A172 (cell line): ENCODE measurements at regions not wholly inside any gene's neighbourhood (a gene's known extent, or its start where the extent isn't known, plus 50 kb on each side); places are given as distances from the start of the nearest gene placed in this dataset.
"Not testable (repeated sequence)": the region's sequence is repeated elsewhere in the genome, so short reads cannot be mapped to it uniquely, and the experiment has no call there.

ENCODE experiments used
- DNase-seq: peaks from one replicate; pipeline ENCODE4 v3.0.0-alpha.2; 2015; ENCODE audit warnings: low spot score

DNA sequence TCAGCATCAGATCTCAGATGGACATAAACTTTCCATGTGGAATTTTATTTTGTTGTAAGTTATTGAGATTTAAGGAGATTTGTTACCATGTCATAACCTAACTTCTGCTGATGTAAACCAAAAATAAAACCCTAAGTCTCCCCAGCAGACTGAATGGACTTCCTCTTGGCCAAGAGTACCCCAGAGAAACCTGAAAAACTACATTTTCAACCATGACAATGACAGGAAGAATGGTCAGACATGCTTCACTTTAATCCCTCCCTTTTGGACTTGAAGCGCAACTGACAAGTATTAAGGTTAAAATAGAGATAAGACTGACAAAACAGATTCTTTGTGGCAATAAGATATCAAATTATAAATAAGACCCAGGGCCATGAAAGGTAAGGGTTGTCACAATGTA lies 579.7 kb upstream of the RAG2 start:
- no peak for DNase-seq

DNA sequence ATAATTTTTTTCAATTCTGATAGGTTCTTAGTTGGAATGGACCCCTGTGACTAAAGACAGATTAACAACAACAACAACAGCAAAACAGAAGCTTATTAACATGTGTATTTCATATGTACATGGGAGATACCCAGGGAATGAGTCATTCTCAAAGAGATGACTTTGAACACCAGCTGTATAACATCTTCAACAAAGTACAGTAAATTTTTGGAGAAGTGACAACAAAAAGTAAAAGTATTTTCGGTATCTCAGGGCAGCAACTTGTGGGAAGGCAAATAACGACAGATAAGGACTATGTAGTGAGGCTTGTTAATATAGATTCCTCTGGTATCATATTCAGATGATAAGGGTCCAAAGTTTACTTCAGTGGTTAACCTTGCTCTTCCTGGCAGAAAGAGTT lies 573.4 kb upstream of the RAG2 start:
- no peak for DNase-seq

DNA sequence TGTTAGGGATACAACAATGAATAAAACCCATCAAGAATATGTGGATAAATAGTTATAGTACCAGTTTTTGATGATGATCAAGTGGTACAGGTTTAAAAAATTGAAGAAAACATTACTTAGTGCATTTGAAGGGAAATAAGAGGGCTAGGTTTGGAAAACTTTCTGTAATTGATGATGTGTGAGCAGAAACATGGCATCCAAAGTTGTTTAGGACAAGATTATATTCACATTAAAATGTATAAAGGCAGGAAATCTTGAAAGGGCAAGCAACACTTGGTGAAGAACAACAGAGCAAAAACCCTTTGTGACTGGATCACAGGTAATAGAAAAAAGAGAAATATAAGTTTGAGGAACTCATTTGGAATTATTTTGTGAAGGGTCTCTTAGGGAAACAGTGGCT lies 572.3 kb upstream of the RAG2 start:
- no peak for DNase-seq

DNA sequence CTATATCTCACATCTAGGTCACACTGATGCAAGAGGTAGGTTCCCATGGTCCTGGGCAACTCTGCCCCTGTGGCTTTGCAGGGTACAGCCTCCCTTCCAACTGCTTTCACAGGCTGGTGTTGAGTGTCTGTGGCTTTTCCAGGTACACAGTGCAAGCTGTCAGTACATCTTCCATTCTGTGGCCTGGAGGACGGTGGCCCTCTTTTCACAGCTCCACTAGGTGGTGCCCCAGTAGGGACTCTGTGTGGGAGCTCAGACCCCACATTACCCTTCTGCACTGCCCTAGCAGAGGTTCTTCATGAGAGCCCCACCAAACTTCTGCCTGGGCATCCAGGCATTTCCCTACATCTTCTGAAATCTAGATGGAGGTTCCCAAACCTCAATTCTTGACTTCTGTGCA lies 547.4 kb upstream of the RAG2 start:
- DNase-seq: not testable (repeated sequence)

DNA sequence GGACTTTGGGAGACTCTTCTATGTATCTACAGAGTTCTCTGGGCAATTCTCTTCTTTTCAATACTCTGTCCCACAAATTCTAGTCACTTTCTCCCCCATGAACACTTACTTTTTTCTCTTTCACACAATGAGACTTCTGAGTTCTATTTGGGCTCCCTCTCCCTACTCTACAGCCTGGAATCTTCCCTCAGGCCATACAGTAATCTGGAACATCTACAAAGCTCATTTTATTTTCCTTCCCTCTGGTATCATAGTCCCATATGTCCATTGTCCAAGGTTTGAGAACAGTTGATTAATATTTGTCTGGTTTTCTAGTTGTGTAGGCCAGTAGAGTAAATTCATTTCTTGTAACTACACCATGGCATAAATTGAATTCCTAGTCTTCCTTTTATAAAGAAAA lies 544.6 kb upstream of the RAG2 start:
- DNase-seq: no peak

DNA sequence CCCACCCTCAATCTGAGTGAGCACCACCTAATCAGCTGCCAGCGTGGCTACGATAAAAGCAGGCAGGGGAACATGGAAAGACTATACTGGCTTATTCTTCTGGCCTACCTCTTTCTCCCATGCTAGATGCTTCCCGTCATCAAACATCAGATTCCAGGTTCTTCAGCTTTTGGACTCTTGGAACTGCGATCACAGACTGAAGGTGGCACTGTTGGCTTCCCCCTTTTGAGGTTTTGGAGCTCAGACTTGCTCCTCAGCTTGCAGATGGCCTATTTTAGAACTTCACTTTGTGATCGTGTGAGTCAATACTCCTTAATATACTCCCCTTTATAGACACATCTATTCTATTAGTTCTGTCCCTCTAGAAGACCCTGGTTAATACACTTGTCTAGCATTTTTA lies 543.7 kb upstream of the RAG2 start:
- no peak for DNase-seq

DNA sequence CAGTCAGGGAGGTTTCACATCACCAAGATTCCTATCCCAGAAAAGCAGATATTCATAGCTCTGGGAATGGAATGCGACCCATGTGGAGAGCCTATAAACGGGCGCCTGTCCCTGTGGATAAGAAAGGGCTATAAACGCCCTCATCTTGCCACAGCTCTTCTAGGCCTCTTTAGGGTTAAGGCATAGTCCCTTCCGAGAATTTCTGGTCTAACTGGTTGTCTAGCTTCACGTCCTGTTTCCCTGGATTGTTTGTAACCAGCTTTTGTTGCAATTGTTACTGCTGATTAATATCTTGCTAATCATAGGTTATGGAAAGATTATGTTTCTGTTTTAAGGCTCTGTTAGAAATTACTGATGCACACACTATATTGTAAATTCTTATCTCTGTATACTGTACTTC lies 537.6 kb upstream of the RAG2 start:
- not testable (repeated sequence) for DNase-seq

DNA sequence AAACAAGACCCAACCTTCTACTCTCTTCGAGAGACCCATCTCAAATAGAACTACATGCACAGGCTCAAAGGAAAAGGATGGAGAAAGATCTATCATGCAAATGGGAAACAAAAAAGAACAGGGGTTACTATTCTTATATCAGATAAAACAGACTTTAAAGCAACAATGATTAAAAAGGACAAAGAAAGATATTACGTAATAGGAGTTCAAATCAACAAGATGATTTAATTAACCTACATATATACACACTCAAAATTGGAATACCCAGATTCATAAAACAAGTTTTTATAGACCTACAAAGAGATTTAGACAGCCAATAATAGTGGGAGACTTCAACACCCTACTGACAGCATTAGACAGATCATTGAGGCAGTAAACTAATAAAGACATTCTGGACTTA lies 536.6 kb upstream of the RAG2 start:
- no peak for DNase-seq

DNA sequence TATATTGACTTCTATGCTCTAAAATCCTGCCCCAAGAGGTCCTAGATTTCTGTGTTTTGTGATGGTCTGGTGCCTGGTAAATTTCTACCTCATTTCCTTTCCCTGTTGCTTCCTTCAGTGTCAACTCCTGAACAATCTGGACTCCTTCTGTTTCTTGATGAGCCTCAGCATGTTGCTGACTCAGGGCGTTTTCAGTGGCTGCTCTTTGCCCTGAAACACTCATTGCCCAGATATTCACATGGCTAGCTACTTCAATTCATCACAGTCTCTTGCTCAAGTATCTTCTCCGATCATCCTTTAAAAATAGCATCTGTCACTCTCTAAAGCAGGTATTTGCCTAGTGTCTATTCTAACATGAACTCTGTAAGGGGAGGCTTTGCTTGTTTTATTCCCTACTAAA lies 526.3 kb upstream of the RAG2 start:
- no peak for DNase-seq

DNA sequence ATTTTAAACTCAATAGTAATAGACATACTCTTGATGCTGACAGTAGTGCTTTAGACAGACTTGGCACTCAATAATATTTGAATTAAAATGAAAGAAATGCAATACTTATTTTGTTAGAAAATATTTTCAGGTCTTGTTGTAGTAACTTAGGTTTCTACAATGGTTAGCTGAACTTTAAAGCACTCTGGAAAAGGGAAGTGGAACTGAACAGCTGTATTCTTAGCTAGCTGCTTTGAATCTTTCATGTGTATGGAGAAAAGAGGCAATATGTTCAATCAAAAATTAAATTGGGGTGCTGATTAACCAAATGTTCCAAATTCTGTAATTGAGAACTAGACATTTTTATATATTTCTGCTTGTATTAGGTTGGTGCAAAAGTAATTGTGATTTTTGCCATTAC lies 517.9 kb upstream of the RAG2 start:
- DNase-seq: no peak

DNA sequence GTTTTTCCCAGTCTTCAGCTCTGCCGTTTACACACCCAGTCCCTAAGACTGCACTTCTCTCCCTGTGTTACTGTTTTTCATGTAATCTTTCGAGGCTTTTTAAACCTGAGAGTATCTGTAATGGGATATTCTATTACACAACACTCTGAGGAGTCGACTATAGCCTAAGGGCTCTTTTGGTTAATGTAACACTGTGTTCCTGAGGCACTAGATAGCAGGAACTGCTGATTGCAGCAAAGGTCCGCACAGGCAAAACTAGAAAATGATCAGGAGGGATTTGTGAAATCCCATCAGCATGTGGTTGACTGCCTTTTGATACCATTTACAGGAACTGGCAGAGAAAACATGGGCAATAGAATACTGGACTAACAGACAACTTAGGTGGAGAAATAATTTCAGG lies 512.3 kb upstream of the RAG2 start:
- no peak for DNase-seq

DNA sequence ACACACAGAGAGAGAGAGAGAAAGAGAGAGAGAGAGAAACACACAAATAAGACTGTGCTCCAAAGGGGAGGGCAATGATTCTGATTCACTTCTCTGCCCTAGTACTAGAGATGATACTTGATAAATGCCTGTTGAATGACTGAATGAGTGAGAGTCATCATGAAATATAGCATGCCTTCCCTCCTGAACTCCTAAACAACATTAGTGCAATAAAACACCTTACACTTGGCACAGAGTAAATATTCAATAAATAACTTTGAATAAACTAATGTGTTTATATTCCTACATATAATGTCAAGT lies 511.2 kb upstream of the RAG2 start:
- no peak for DNase-seq

DNA sequence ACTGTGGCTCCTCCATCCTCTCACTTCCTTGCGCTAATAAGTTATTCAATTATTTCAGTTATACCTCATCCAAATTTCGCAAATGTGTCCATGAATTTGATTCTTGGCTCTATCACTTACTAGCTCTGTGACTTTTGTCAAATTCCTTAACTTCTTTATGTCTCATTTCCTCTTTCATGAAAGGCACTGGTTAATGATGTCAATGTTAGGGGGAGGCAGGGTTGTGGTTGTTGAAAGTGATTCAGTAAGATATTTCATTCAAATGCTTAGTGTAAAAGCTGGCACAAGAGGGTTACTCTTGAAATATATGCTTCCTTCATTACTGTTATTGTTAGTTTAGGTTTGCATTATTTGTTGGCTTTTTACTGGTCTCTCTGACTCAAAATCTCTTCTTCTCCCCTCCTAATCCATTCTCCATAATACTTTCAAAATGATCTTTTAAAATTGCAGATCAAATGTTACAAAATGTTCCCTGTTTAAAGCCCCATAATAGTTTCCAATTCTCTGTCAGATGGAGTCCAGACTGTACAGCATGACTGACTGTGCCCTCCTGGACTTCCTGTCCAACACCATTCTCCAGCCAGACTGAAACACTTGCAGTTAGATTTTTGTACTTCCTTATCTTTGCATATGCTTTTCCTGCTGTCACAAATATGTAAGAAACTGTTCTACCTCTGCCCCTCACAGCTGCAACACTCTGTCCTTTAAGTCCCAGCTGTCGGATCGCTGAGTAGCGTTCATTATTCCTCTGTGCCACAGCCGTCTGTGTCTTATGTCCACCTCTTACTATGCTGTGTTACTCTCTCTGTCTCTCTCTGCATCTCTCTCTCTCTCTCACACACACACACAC lies 510.6 kb upstream of the RAG2 start:
- DNase-seq: no peak

DNA sequence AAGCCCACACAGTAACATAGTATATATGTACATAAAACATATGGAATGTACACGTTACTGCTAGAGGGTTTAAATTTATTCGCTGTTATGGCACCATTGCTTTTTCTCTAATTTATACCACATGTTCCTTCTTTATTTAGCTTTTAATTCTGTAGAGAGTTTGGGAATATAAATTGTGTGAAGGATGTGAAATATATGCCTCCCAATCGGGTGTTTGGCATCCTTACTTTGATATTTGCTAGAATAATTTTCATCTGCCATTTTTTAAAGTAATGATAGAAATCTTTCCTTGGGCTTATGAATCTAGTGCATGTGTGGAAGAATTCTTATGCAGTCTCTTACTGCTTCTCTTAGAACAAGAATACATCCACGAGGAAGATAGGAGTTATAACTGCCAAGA lies 509.8 kb upstream of the RAG2 start:
- DNase-seq: no peak

DNA sequence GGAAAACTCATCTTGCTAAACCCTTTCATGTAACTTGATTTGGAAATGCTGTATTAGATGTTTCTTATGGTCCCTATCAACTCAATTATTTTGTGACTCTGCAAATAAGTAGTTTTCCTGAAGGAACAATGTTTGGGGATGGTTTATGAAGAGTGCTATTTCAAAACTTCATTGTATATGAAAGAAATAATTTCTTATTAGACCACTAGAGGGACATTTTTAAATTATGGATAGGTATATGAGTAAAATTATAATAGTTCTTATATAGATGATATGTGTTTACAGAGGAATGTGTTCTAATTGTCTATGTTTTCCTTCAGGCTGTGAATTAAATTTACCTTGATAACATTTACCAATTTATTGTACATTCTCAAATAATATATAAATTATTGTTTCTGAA lies 509.4 kb upstream of the RAG2 start:
- DNase-seq: no peak

DNA sequence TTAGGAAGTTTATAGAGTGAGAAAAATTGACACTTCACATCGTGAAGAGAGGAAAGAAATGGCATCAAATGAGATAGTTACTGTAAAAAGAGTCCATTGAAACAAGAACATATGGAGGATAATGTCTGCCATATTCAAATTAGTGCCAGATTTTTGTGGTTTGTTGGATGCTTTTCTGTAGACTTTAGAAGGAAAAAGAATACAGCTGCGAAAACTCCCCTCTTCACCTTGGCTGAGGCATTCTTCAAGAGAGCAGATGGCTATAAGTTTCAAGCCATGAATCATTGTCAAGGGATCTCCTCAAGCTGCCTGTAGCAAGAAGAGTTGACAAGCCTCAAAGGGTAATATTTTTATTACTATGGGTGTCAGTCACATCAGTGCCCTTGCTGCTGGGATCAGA lies 507.4 kb upstream of the RAG2 start:
- DNase-seq: no peak

DNA sequence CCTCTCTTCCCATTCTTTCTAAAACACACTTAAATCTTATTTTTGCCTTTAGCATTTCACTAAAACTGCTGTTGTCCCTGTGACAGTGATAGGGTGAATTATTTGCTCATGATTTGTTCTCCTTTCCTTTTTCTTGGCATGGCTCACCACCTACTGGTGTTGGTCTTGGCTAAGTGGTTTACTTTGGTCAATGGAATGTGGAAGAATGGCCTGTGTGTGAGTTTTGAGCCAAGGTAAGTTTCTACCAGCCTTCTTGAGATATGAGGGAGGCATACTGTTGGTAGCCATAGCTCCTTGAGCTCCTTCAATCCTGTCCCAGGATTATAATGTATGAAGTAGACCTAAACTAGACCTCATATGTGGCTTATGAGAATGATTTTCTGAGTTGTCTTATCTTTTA lies 506.3 kb upstream of the RAG2 start:
- DNase-seq: no peak

DNA sequence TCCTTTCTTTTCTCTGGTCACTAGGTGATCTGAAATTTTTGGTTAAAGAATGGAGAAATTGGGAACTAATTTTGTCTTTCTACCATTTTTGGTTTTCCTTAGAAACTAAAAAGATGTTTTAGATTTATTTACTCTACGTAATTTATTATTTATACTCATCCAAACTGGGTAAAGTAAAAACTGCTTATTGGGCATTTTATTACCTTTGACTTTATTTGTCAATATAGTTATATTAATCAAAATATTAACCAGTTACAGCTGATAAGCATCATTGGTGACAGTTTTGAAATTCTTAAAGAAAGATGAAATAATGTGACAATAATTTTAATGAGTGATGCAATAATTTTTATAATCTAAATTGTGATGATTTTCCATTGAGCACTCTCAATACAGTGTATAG lies 502.0 kb upstream of the RAG2 start:
- no peak for DNase-seq

DNA sequence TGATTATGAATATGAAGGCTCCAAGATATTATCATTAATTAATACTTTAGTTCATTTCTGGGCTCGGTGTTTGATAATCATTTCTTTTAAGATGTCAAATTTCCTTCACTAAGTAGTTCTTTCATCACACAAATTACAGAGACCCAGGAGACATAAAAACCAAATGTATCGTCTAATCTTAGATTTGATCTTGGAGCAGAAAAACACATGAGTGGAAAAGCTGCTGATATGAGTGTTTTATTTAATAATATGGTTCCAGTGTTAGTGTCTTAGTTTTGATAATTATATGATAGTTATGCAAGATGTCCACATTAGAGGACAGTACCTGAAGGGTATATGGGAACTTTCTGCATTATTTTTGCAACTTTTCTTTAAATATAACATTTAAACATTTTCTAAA lies 494.5 kb upstream of the RAG2 start:
- no peak for DNase-seq

DNA sequence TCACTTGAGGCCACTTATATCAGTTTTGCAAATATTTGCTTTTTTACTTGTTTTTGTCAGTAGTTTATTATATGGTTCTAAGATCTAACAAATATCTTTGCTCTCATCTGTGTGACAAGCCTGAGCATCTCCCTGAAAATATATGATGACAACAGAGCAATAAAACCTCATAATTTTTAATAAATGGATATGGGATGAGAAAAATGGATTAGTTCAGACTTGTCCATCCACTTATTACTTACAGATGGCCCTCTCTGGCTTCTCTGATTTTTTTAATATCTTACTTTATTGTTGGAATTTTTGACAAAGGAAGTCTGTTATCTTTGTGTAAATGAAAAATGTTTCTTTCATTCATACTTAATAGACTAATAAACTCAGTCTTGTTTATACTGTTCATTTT lies 491.4 kb upstream of the RAG2 start:
- no peak for DNase-seq

DNA sequence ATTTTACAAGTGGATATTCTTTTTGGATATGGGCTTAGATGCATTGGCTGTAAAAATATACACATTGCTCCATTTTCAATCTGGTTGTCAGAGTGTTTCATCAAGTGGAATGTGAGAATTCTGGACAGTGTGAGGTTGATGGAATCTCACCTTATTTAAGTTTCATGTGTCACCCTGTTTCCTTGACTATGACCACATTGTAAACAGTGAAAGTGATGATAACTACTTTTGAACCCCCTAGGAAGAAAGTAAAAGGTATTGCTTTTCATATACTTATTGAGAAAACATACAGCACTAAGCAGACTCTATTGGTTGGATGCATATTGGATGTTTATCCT lies 490.5 kb upstream of the RAG2 start:
- no peak for DNase-seq

DNA sequence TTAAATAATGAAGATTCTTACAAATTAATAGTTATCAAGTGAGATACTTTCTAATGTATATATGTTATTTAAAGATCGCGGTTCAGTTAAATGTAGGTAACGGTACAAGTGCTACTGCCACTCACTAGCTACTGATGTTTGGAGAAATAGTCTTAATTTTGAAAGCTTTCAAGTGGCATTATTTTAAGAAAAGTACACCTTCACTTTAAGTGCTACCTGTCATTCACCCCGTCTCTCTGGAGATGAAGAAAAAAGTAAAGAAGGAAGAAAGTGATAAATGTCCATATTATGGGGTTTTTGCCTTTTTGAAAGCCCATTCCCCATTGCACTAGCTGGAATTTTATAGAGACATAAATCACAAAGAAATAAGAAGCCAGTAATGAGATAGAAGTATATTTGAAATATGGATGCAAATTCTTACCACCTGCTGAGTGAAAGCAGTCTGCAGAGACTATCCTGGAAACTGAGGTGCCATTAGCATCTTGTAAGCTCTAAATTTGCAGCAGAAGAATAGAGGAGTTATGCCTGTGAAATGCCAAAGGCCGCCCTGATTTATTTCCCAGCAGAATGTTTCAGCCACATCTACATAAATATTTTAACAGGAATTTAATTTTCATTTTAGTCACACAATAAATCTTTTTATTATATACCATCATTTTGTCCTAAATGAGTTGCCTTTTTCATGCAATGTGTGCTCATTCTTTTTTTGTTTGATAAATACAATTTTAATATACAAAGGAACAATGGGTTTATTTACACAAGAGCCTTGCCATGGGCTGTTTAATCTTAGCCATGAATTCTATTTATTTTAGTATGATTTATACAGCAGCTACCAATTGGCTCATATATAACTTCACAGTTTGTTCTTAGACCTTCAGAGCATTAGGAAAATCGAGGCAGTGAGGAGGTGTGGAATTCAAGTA lies 489.9 kb upstream of the RAG2 start:
- no peak for DNase-seq

DNA sequence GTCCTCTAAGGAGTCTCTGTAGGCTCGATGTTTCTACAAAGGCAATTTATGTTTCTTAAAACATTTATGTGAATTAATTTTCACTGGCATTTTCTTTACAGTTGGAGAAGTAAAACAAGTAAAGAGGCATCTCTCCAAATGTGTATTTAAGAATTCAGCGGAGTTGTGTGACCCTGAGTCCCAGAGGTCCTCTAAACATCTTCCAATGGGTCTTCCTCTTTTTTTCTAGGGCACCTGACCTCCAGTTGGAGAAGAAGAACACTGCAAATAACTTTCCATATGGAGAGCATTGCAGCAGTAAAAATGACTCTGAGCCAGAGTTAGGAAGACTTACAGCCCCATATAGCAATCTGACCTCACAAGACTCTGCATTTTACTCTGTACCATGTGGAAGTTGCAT lies 480.5 kb upstream of the RAG2 start:
- DNase-seq: no peak

DNA sequence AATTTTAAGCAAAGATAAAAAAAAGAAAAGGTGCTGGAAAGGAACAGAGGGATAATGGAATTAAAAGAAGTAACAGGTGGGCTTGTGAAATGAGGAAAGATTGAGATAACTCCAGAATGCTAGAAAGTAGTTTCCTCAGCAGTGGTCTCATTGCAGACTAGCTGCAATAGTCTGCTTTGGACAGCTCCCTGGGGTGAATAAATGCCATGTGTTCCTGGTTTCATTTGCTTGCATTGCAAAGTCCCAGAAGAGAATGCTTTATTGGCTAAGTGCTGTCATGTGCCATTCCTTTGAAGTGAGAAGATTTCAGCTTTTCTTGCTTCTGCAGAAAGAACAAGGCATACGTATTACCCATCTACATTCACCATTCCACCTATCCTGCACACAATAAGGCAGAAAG lies 478.8 kb upstream of the RAG2 start:
- DNase-seq: no peak
